Prostate gland (tissue), 2 donors: ENCODE measurements at regions not wholly inside any gene's neighbourhood (a gene's known extent, or its start where the extent isn't known, plus 50 kb on each side); places are given as distances from the start of the nearest gene placed in this dataset.

Experiments used
- POLR2A ChIP-seq: fragments of 450-650 bp; IDR thresholded peaks from one replicate; pipeline ENCODE4 v1.6.1; 2016; ENCODE audit warnings: antibody characterized with exemption, mild to moderate bottlenecking
- POLR2AphosphoS5 ChIP-seq: sonication (generic); formaldehyde crosslinking; IDR thresholded peaks from one replicate; pipeline ENCODE4 v1.6.1; 2017; ENCODE audit warnings: antibody characterized with exemption
- TF ChIP-seq, protein P1 (sequence below), 4 experiments: fragments of 200-600 bp in 2 of 4; fragments of 450-650 bp in 2 of 4; sonication (generic) in 2 of 4; IDR thresholded peaks; 1 replicate in 3 of 4; 2 replicates in 1 of 4; pipeline ENCODE4 v1.5.1; 2016 to 2019; ENCODE audit warnings: antibody characterized with exemption in 4 of 4, mild to moderate bottlenecking in 2 of 4, moderate library complexity in 2 of 4

DNA sequence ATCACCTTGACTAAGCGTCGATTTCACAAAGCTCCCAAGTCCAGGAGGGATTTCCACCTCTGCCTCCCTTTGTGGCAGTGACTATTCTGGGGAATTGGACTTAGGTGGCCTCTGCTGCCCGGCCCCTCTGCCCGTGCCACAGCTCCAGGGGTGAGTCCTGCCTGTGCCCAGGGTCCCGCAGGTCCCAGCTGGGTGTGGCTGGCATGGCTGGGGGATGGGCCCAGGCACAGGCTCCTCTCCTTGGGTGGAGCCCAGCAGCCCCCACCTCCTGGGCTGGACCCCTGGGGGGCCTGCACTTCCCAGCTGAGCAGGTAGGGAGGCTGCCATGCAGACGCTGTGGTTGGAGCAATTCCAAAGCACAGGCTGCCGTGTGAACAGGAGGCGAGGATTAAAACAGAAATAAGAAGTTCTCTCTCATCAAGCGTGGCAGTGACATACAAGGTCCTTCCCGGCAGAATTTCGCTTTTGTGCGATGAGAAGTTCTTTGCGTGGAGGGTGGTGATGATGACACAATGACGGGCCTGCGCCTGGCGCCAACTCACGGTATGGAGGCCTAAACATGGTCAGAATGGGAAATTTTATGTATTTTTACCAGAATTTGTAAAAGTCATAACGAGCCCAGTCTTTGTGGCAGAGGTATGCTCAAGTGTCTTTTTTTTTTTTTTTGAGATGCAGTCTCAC lies 107.3 kb downstream of the BRD1 start:
- no peak for TF ChIP-seq POLR2A
- TF ChIP-seq, protein P1, sequence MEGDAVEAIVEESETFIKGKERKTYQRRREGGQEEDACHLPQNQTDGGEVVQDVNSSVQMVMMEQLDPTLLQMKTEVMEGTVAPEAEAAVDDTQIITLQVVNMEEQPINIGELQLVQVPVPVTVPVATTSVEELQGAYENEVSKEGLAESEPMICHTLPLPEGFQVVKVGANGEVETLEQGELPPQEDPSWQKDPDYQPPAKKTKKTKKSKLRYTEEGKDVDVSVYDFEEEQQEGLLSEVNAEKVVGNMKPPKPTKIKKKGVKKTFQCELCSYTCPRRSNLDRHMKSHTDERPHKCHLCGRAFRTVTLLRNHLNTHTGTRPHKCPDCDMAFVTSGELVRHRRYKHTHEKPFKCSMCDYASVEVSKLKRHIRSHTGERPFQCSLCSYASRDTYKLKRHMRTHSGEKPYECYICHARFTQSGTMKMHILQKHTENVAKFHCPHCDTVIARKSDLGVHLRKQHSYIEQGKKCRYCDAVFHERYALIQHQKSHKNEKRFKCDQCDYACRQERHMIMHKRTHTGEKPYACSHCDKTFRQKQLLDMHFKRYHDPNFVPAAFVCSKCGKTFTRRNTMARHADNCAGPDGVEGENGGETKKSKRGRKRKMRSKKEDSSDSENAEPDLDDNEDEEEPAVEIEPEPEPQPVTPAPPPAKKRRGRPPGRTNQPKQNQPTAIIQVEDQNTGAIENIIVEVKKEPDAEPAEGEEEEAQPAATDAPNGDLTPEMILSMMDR (IDR thresholded peaks at IDR 0.05): no peak
- TF ChIP-seq POLR2AphosphoS5: no peak
